SJSA1 (cell line): ENCODE measurements at regions not wholly inside any gene's neighbourhood (a gene's known extent, or its start where the extent isn't known, plus 50 kb on each side); places are given as distances from the start of the nearest gene placed in this dataset.
"Not testable (repeated sequence)": the region's sequence is repeated elsewhere in the genome, so short reads cannot be mapped to it uniquely, and the experiment has no call there.

Source experiments
- DNase-seq, 2 experiments: peaks; one replicate each; pipeline ENCODE4 v3.0.0-alpha.2; 2015 to 2020; ENCODE audit warnings: low spot score in 2 of 2, low read depth in 1 of 2
- H3K27ac ChIP-seq: fragments of 250-450 bp; sonication (Bioruptor Pico); 2 replicates; pipeline ENCODE4 v1.5.1; 2020; ENCODE audit warnings: mild to moderate bottlenecking, moderate library complexity
- H3K27me3 ChIP-seq: fragments of 250-450 bp; sonication (Bioruptor Pico); replicated peaks from 2 replicates; pipeline ENCODE4 v1.5.1; 2020; ENCODE audit warnings: mild to moderate bottlenecking, moderate library complexity
- H3K36me3 ChIP-seq: fragments of 250-450 bp; sonication (Bioruptor Pico); 2 replicates; pipeline ENCODE4 v1.5.1; 2020; ENCODE audit warnings: mild to moderate bottlenecking
- H3K4me1 ChIP-seq: fragments of 250-450 bp; sonication (Bioruptor Pico); replicated peaks from 2 replicates; pipeline ENCODE4 v1.6.1; 2021; ENCODE audit warnings: mild to moderate bottlenecking
- H3K4me3 ChIP-seq: fragments of 250-450 bp; sonication (Bioruptor Pico); 2 replicates; pipeline ENCODE4 v1.5.1; 2020; ENCODE audit warnings: mild to moderate bottlenecking
- H3K9me3 ChIP-seq: fragments of 250-450 bp; sonication (Bioruptor Pico); replicated peaks from 2 replicates; pipeline ENCODE4 v1.5.1; 2020; ENCODE audit warnings: mild to moderate bottlenecking

- no peak overlapping the region for H3K4me3 ChIP-seq
- no peaks in the 10 kb centered on the region; the same call in 1 of the 2 replicates for H3K27me3 ChIP-seq
- no peaks in the 10 kb centered on the region for H3K4me1 ChIP-seq
- no peak overlapping the region for H3K27ac ChIP-seq
- H3K36me3 ChIP-seq, result no peaks in the 10 kb centered on the region
- no peaks in the 10 kb centered on the region for H3K9me3 ChIP-seq
- DNase-seq, result no peak
Observed at GRCh38 chr12:32988982-32989381, 92.4 kb upstream of the PKP2 start.

GRCh38 chr12:32987512-32987911 is 90.9 kb upstream of the PKP2 start:
- H3K27ac ChIP-seq, result no peak overlapping the region
- H3K4me1 ChIP-seq, result no peaks in the 10 kb centered on the region
- peaks cover 9% of the 10 kb centered on the region; the same call in 1 of the 2 replicates for H3K27me3 ChIP-seq
- H3K9me3 ChIP-seq, result no peaks in the 10 kb centered on the region
- no peak for DNase-seq
- no peak overlapping the region for H3K4me3 ChIP-seq
- no peaks in the 10 kb centered on the region for H3K36me3 ChIP-seq

- Histone ChIP-seq H3K27ac (no peak overlapping the region), H3K4me1 (no peaks in the 10 kb centered on the region), H3K36me3 (no peaks in the 10 kb centered on the region), H3K9me3 (no peaks in the 10 kb centered on the region), H3K4me3 (no peak overlapping the region), H3K27me3 (peaks cover 9% of the 10 kb centered on the region; the same call in 1 of the 2 replicates)
- DNase-seq, result no peak
Observed at GRCh38 chr12:32983968-32984367, 87.4 kb upstream of the PKP2 start.

GRCh38 chr12:32983332-32983731 is 86.8 kb upstream of the PKP2 start:
- no peaks in the 10 kb centered on the region for H3K4me1 ChIP-seq
- H3K9me3 ChIP-seq, result no peaks in the 10 kb centered on the region
- peaks cover 9% of the 10 kb centered on the region; the same call in 1 of the 2 replicates for H3K27me3 ChIP-seq
- no peak for DNase-seq
- H3K36me3 ChIP-seq, result no peaks in the 10 kb centered on the region
- no peak overlapping the region for H3K27ac ChIP-seq
- no peak overlapping the region for H3K4me3 ChIP-seq

GRCh38 chr12:32981139-32981538 is 84.6 kb upstream of the PKP2 start:
- Histone ChIP-seq H3K4me3 (no peak overlapping the region), H3K9me3 (no peaks in the 10 kb centered on the region), H3K4me1 (no peaks in the 10 kb centered on the region), H3K27ac (no peak overlapping the region), H3K36me3 (no peaks in the 10 kb centered on the region), H3K27me3 (peaks cover 9% of the 10 kb centered on the region; the same call in 1 of the 2 replicates)
- no peak for DNase-seq

- H3K27ac ChIP-seq, result no peak overlapping the region
- H3K4me1 ChIP-seq, result peaks cover 10% of the 10 kb centered on the region
- H3K27me3 ChIP-seq, result no peaks in the 10 kb centered on the region
- no peaks in the 10 kb centered on the region for H3K36me3 ChIP-seq
- H3K4me3 ChIP-seq, result no peak overlapping the region
- no peaks in the 10 kb centered on the region for H3K9me3 ChIP-seq
- DNase-seq, result no peak
Observed at GRCh38 chr12:32975122-32975521, 78.5 kb upstream of the PKP2 start.

- Histone ChIP-seq H3K27me3 (0 out of 2 replicates have a peak, but pooled peaks cover 2% of the 10 kb centered on the region), H3K27ac (no peak overlapping the region), H3K36me3 (no peaks in the 10 kb centered on the region), H3K4me3 (no peak overlapping the region), H3K9me3 (no peaks in the 10 kb centered on the region), H3K4me1 (peaks cover 10% of the 10 kb centered on the region)
- peak in 1 of 2 experiments; percentile 13 for DNase-seq
Observed at GRCh38 chr12:32970465-32971110, 74.0 kb upstream of the PKP2 start.

- H3K4me1 ChIP-seq, result no peaks in the 10 kb centered on the region
- no peak overlapping the region for H3K4me3 ChIP-seq
- no peak overlapping the region for H3K27ac ChIP-seq
- H3K27me3 ChIP-seq, result 0 out of 2 replicates have a peak, but pooled peaks cover 6% of the 10 kb centered on the region
- H3K9me3 ChIP-seq, result no peaks in the 10 kb centered on the region
- H3K36me3 ChIP-seq, result no peaks in the 10 kb centered on the region
- DNase-seq, result no peak
Observed at GRCh38 chr12:32964981-32965585, 68.5 kb upstream of the PKP2 start.

- not testable (repeated sequence) for H3K4me3 ChIP-seq, H3K27ac ChIP-seq, H3K9me3 ChIP-seq, DNase-seq, H3K36me3 ChIP-seq, H3K27me3 ChIP-seq, H3K4me1 ChIP-seq
Observed at GRCh38 chr12:32956418-32956817, 59.8 kb upstream of the PKP2 start.

GRCh38 chr12:32952681-32953080 is 56.1 kb upstream of the PKP2 start:
- Histone ChIP-seq H3K27ac (no peak overlapping the region), H3K4me1 (no peaks in the 10 kb centered on the region), H3K36me3 (no peaks in the 10 kb centered on the region), H3K27me3 (no peaks in the 10 kb centered on the region; the same call in 1 of the 2 replicates), H3K4me3 (no peak overlapping the region), H3K9me3 (no peaks in the 10 kb centered on the region)
- no peak for DNase-seq

- Histone ChIP-seq H3K36me3 (no peaks in the 10 kb centered on the region), H3K27me3 (no peaks in the 10 kb centered on the region; the same call in 1 of the 2 replicates), H3K27ac (no peak overlapping the region), H3K9me3 (no peaks in the 10 kb centered on the region), H3K4me1 (no peaks in the 10 kb centered on the region), H3K4me3 (no peak overlapping the region)
- no peak for DNase-seq
Observed at GRCh38 chr12:32949815-32950214, 53.2 kb upstream of the PKP2 start.

- Histone ChIP-seq H3K4me3 (no peak overlapping the region), H3K36me3 (no peaks in the 10 kb centered on the region), H3K27ac (no peak overlapping the region), H3K4me1 (no peaks in the 10 kb centered on the region), H3K9me3 (no peaks in the 10 kb centered on the region), H3K27me3 (no peaks in the 10 kb centered on the region; the same call in 1 of the 2 replicates)
- no peak for DNase-seq
Observed at GRCh38 chr12:32947206-32948067, 50.9 kb upstream of the PKP2 start.

GRCh38 chr12:32946504-32947131 is 50.0 kb upstream of the PKP2 start:
- H3K27me3 ChIP-seq, result no peaks in the 10 kb centered on the region
- no peak overlapping the region for H3K27ac ChIP-seq
- H3K4me3 ChIP-seq, result no peak overlapping the region
- no peak for DNase-seq
- H3K9me3 ChIP-seq, result no peaks in the 10 kb centered on the region
- H3K4me1 ChIP-seq, result no peaks in the 10 kb centered on the region
- no peaks in the 10 kb centered on the region for H3K36me3 ChIP-seq
